HepG2 (cell line): ENCODE measurements at regions not wholly inside any gene's neighbourhood (a gene's known extent, or its start where the extent isn't known, plus 50 kb on each side); places are given as distances from the start of the nearest gene placed in this dataset.

Experiments used
- CTCF ChIP-seq: sonication (generic); formaldehyde crosslinking; IDR thresholded peaks from 2 replicates; pipeline ENCODE4 v1.5.0; 2020; ENCODE audit warnings: mild to moderate bottlenecking, missing genetic modification reagents, moderate library complexity
- FOSL2 ChIP-seq: sonication (generic); formaldehyde crosslinking; IDR thresholded peaks from 2 replicates; pipeline ENCODE4 v1.4.0; 2020; ENCODE audit warnings: missing genetic modification reagents
- HOMEZ ChIP-seq: IDR thresholded peaks from 2 replicates; pipeline ENCODE4 v1.6.1; 2016; ENCODE audit warnings: low read depth
- KLF11 ChIP-seq: IDR thresholded peaks from 2 replicates; pipeline ENCODE4 v1.6.1; 2016; ENCODE audit warnings: missing compliant biosample characterization
- KLF16 ChIP-seq, 2 experiments: sonication (generic) in 1 of 2; formaldehyde crosslinking in 1 of 2; IDR thresholded peaks; 2 replicates each; pipeline versions ENCODE4 v1.6.1 to v1.8.0; 2016 to 2023; ENCODE audit warnings: missing genetic modification reagents in 2 of 2, missing compliant biosample characterization in 1 of 2
- POLR2A ChIP-seq, 2 experiments: IDR thresholded peaks; 2 replicates each; pipeline ENCODE4 v1.6.1; 2011; ENCODE audit warnings: low read depth in 2 of 2, low read length in 2 of 2, mild to moderate bottlenecking in 1 of 2, moderate library complexity in 1 of 2; ENCODE audit not compliant: insufficient read depth in 1 of 2
- PRDM4 ChIP-seq: sonication (generic); formaldehyde crosslinking; IDR thresholded peaks from 2 replicates; pipeline ENCODE4 v1.9.0; 2021; ENCODE audit warnings: missing genetic modification reagents, borderline replicate concordance
- SNAPC5 ChIP-seq: sonication (generic); formaldehyde crosslinking; IDR thresholded peaks from 2 replicates; pipeline ENCODE4 v1.8.1; 2023; ENCODE audit warnings: mild to moderate bottlenecking, missing genetic modification reagents, borderline replicate concordance
- ZBTB8A ChIP-seq: sonication (generic); formaldehyde crosslinking; IDR thresholded peaks from 2 replicates; pipeline ENCODE4 v1.4.0; 2020; ENCODE audit warnings: mild to moderate bottlenecking, low read depth, missing genetic modification reagents, borderline replicate concordance
- ZKSCAN1 ChIP-seq: fragments of 150-350 bp; IDR thresholded peaks from 2 replicates; pipeline ENCODE4 v1.6.1; 2014; ENCODE audit warnings: low read length

GRCh38 chr20:55528482-55528881 lies 476.8 kb downstream of the CBLN4 start:
- no peak for TF ChIP-seq ZBTB8A (CRISPR knock-in tag)
- TF ChIP-seq PRDM4 (CRISPR knock-in tag): no peak
- TF ChIP-seq FOSL2: no peak
- no peak for TF ChIP-seq KLF11 (CRISPR knock-in tag)
- no peak for TF ChIP-seq CTCF
- no peak for TF ChIP-seq HOMEZ (CRISPR knock-in tag)
- TF ChIP-seq KLF16 (CRISPR knock-in tag; IDR thresholded peaks at IDR 0.05): no peak
- TF ChIP-seq SNAPC5 (CRISPR knock-in tag): no peak
- no peak for TF ChIP-seq POLR2A (IDR thresholded peaks at IDR 0.05; ENCODE audit: insufficient read depth in 1 of 2, low read depth in 2 of 2, low read length in 2 of 2)
- TF ChIP-seq ZKSCAN1: no peak
